ENCODE measurements at regions not wholly inside any gene's neighbourhood (a gene's known extent, or its start where the extent isn't known, plus 50 kb on each side); places are given as distances from the start of the nearest gene placed in this dataset.
"Not testable (repeated sequence)": the region's sequence is repeated elsewhere in the genome, so short reads cannot be mapped to it uniquely, and the experiment has no call there.

GRCh38 chr4:184960505-184960971 is 57.8 kb upstream of the HELT start:
- Histone ChIP-seq H3K36me3 (ENCODE audit: insufficient read depth, low read length) (no peaks in the 10 kb centered on the region), H3K4me3 (ENCODE audit: insufficient read depth, low read length) (no peak overlapping the region), H3K4me1 (ENCODE audit: insufficient read depth, low read length) (no peaks in the 10 kb centered on the region), H2AFZ (ENCODE audit: low read length) (no peak overlapping the region), H4K20me1 (ENCODE audit: insufficient read depth, low read length) (no peaks in the 10 kb centered on the region), H3K27me3 (ENCODE audit: insufficient read depth, low read length) (peaks cover 3% of the 10 kb centered on the region), H3K9me3 (ENCODE audit: low read depth, low read length) (no peaks in the 10 kb centered on the region), H3K4me2 (ENCODE audit: insufficient read depth, low read length) (no peak overlapping the region), H3K79me2 (ENCODE audit: insufficient read depth, low read length) (no peaks in the 10 kb centered on the region), H3K27ac (ENCODE audit: low read depth, low read length) (no peak overlapping the region)
- DNase-seq (ENCODE audit: insufficient read length, low spot score, missing footprints), result no peak
- TF ChIP-seq CTCF (IDR thresholded peaks at IDR 0.05; ENCODE audit: extremely low read depth, low read depth, low read length), result no peak

GRCh38 chr4:184961660-184962059 is 56.6 kb upstream of the HELT start:
- Histone ChIP-seq H3K79me2 (ENCODE audit: insufficient read depth, low read length) (no peaks in the 10 kb centered on the region), H3K27me3 (ENCODE audit: insufficient read depth, low read length) (peaks cover 3% of the 10 kb centered on the region), H3K9me3 (ENCODE audit: low read depth, low read length) (no peaks in the 10 kb centered on the region), H3K4me2 (ENCODE audit: insufficient read depth, low read length) (no peak overlapping the region), H3K27ac (ENCODE audit: low read depth, low read length) (no peak overlapping the region), H3K36me3 (ENCODE audit: insufficient read depth, low read length) (no peaks in the 10 kb centered on the region), H4K20me1 (ENCODE audit: insufficient read depth, low read length) (no peaks in the 10 kb centered on the region), H3K4me1 (ENCODE audit: insufficient read depth, low read length) (no peaks in the 10 kb centered on the region), H2AFZ (ENCODE audit: low read length) (no peak overlapping the region), H3K4me3 (ENCODE audit: insufficient read depth, low read length) (no peak overlapping the region)
- TF ChIP-seq CTCF (IDR thresholded peaks at IDR 0.05; ENCODE audit: extremely low read depth, low read depth, low read length), result no peak
- no peak for DNase-seq (ENCODE audit: insufficient read length, low spot score, missing footprints)

DNA sequence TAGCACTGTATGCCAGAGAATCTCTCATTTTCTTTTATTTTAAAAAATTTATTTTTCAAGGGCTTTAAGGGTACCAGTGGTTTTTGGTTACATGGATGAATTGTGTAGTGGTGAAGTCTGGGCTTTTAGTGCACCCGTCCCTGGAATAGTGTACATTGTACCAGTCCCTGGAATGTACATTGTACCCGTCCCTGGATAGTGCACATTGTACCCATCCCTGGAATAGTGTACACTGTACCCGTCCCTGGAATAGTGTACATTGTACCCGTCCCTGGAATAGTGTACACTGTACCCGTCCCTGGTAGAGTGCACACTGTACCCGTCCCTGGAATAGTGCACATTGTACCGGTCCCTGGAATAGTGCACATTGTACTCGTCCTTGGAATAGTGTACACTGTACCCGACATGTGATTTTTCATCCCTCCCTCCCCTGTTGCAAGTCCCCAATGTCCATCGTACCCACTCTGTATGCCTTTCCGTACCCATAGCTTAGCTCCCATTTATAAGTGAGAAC is 56.1 kb upstream of the HELT start:
- TF ChIP-seq CTCF (IDR thresholded peaks at IDR 0.05; ENCODE audit: extremely low read depth, low read depth, low read length), result no peak
- no peak overlapping the region for H3K4me2 ChIP-seq (ENCODE audit: insufficient read depth, low read length)
- no peaks in the 10 kb centered on the region for H3K4me1 ChIP-seq (ENCODE audit: insufficient read depth, low read length)
- no peak overlapping the region for H3K27ac ChIP-seq (ENCODE audit: low read depth, low read length)
- H3K27me3 ChIP-seq (ENCODE audit: insufficient read depth, low read length), result peaks cover 3% of the 10 kb centered on the region
- no peak overlapping the region for H3K4me3 ChIP-seq (ENCODE audit: insufficient read depth, low read length)
- no peaks in the 10 kb centered on the region for H4K20me1 ChIP-seq (ENCODE audit: insufficient read depth, low read length)
- no peaks in the 10 kb centered on the region for H3K36me3 ChIP-seq (ENCODE audit: insufficient read depth, low read length)
- no peak overlapping the region for H2AFZ ChIP-seq (ENCODE audit: low read length)
- H3K9me3 ChIP-seq (ENCODE audit: low read depth, low read length), result no peaks in the 10 kb centered on the region
- H3K79me2 ChIP-seq (ENCODE audit: insufficient read depth, low read length), result no peaks in the 10 kb centered on the region
- no peak for DNase-seq (ENCODE audit: insufficient read length, low spot score, missing footprints)

DNA sequence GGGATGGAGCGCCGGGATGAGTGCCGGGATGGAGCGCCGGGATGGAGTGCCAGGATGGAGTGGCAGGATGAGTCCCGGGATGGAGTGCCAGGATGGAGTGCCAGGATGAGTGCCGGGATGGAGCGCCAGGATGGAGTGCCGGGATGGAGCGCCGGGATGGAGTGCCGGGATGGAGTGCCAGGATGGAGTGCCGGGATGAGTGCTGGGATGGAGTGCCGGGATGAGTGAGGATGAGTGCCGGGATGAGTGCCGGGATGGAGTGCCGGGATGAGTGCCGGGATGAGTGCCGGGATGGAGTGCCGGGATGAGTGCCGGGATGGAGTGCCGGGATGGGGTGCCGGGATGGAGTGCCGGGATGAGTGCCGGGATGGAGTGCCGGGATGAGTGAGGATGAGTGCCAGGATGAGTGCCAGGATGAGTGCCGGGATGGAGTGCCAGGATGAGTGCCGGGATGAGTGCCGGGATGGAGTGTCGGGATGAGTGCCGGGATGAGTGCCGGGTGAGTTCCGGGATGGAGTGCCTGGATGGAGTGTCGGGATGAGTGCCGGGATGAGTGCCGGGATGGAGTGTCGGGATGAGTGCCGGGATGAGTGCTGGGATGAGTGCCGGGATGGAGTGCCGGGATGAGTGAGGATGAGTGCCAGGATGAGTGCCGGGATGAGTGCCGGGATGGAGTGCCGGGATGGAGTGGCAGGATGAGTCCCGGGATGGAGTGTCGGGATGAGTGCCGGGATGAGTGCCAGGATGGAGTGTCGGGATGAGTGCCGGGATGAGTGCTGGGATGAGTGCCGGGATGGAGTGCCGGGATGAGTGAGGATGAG is 52.9 kb upstream of the HELT start:
- H3K4me1 ChIP-seq (ENCODE audit: insufficient read depth, low read length); H3K9me3 ChIP-seq (ENCODE audit: low read depth, low read length); H3K79me2 ChIP-seq (ENCODE audit: insufficient read depth, low read length); H3K4me3 ChIP-seq (ENCODE audit: insufficient read depth, low read length); H2AFZ ChIP-seq (ENCODE audit: low read length); H4K20me1 ChIP-seq (ENCODE audit: insufficient read depth, low read length); H3K27me3 ChIP-seq (ENCODE audit: insufficient read depth, low read length); H3K4me2 ChIP-seq (ENCODE audit: insufficient read depth, low read length); H3K27ac ChIP-seq (ENCODE audit: low read depth, low read length); H3K36me3 ChIP-seq (ENCODE audit: insufficient read depth, low read length); DNase-seq (ENCODE audit: insufficient read length, low spot score, missing footprints): not testable (repeated sequence)

GRCh38 chr4:184966051-184966691 is 52.1 kb upstream of the HELT start:
- not testable (repeated sequence) for H3K9me3 ChIP-seq (ENCODE audit: low read depth, low read length); H3K27ac ChIP-seq (ENCODE audit: low read depth, low read length); H2AFZ ChIP-seq (ENCODE audit: low read length); H4K20me1 ChIP-seq (ENCODE audit: insufficient read depth, low read length); H3K4me1 ChIP-seq (ENCODE audit: insufficient read depth, low read length); H3K4me2 ChIP-seq (ENCODE audit: insufficient read depth, low read length); H3K27me3 ChIP-seq (ENCODE audit: insufficient read depth, low read length); H3K4me3 ChIP-seq (ENCODE audit: insufficient read depth, low read length); H3K79me2 ChIP-seq (ENCODE audit: insufficient read depth, low read length); DNase-seq (ENCODE audit: insufficient read length, low spot score, missing footprints); H3K36me3 ChIP-seq (ENCODE audit: insufficient read depth, low read length)

- H3K9me3 ChIP-seq (ENCODE audit: low read depth, low read length); H3K27ac ChIP-seq (ENCODE audit: low read depth, low read length); H3K4me3 ChIP-seq (ENCODE audit: insufficient read depth, low read length); H2AFZ ChIP-seq (ENCODE audit: low read length); H4K20me1 ChIP-seq (ENCODE audit: insufficient read depth, low read length); H3K4me2 ChIP-seq (ENCODE audit: insufficient read depth, low read length); H3K27me3 ChIP-seq (ENCODE audit: insufficient read depth, low read length); H3K36me3 ChIP-seq (ENCODE audit: insufficient read depth, low read length); H3K4me1 ChIP-seq (ENCODE audit: insufficient read depth, low read length); DNase-seq (ENCODE audit: insufficient read length, low spot score, missing footprints); H3K79me2 ChIP-seq (ENCODE audit: insufficient read depth, low read length): not testable (repeated sequence)
Measured at GRCh38 chr4:184967699-184968098, 50.6 kb upstream of the HELT start.

All from osteoblast (primary cell).